Peyer's patch (tissue), 4 donors: ENCODE measurements at regions not wholly inside any gene's neighbourhood (a gene's known extent, or its start where the extent isn't known, plus 50 kb on each side); places are given as distances from the start of the nearest gene placed in this dataset.

Experiments used
- POLR2A ChIP-seq, 2 donors: fragments of 450-650 bp; IDR thresholded peaks; one replicate each; pipeline ENCODE4 v1.5.1; 2017; ENCODE audit warnings: antibody characterized with exemption in 2 of 2, mild to moderate bottlenecking in 2 of 2, moderate library complexity in 2 of 2
- TF ChIP-seq, protein P1 (sequence below), 6 experiments: fragments of 450-650 bp in 4 of 6; fragments of 200-600 bp in 2 of 6; sonication (generic) in 1 of 6; IDR thresholded peaks; one replicate each; pipeline ENCODE4 v1.5.1; 2017 to 2019; ENCODE audit warnings: antibody characterized with exemption in 6 of 6, mild to moderate bottlenecking in 3 of 6, moderate library complexity in 1 of 6

DNA sequence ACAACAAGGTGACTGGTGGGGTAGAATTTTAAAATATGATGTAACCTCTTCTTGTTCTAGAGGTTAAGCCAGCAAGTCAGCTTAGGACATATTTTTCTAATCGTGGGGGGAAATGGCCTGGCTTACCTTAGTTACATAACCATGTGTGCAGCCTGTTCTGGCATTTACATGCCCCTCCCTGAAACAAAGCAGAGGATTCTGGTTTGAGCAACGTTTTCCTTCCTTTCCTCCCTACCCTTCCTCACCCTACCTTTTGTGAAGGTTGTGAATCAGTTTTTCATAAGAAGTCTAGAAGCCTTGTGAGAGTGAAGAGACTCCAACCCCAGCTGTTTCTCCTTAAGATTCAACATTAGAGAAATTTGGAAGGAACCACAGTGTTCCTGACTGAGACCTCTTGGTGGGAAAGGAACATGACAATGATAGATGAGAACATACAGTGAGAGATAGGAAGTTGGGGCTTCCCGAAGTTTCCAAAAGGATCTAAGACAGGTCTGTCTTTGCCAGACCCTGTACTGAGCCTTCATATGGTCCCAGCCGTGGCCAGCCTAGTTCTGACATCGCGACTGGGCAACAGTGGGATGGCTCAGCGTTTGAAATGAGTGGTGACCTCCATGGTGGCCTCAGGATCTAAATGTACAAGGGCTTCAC is 365.2 kb downstream of the SPATA31D1 start:
- TF ChIP-seq, protein P1, sequence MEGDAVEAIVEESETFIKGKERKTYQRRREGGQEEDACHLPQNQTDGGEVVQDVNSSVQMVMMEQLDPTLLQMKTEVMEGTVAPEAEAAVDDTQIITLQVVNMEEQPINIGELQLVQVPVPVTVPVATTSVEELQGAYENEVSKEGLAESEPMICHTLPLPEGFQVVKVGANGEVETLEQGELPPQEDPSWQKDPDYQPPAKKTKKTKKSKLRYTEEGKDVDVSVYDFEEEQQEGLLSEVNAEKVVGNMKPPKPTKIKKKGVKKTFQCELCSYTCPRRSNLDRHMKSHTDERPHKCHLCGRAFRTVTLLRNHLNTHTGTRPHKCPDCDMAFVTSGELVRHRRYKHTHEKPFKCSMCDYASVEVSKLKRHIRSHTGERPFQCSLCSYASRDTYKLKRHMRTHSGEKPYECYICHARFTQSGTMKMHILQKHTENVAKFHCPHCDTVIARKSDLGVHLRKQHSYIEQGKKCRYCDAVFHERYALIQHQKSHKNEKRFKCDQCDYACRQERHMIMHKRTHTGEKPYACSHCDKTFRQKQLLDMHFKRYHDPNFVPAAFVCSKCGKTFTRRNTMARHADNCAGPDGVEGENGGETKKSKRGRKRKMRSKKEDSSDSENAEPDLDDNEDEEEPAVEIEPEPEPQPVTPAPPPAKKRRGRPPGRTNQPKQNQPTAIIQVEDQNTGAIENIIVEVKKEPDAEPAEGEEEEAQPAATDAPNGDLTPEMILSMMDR (IDR thresholded peaks at IDR 0.05), result no peak
- no peak for TF ChIP-seq POLR2A (IDR thresholded peaks at IDR 0.05)
